Endothelial cell of umbilical vein (primary cell): ENCODE measurements at regions not wholly inside any gene's neighbourhood (a gene's known extent, or its start where the extent isn't known, plus 50 kb on each side); places are given as distances from the start of the nearest gene placed in this dataset.

Experiments used
- CTCF ChIP-seq, 2 donors: IDR thresholded peaks; 1 replicate in 1 of 2; 2 replicates in 1 of 2; pipeline ENCODE4 v1.5.1; 2011; ENCODE audit warnings: low read length in 2 of 2, mild to moderate bottlenecking in 2 of 2, moderate library complexity in 2 of 2, control low read depth in 1 of 2, inconsistent platforms in 1 of 2, low read depth in 1 of 2; ENCODE audit not compliant: insufficient read depth in 1 of 2; ENCODE audit errors: extremely low read depth in 1 of 2
- EZH2 ChIP-seq: IDR thresholded peaks from 2 replicates; pipeline ENCODE4 v1.6.1; 2012; ENCODE audit warnings: borderline replicate concordance, low read depth, mild to moderate bottlenecking, moderate library complexity, low read length, inconsistent platforms; ENCODE audit not compliant: severe bottlenecking
- MAX ChIP-seq: IDR thresholded peaks from 2 replicates; pipeline ENCODE4 v1.6.1; 2011; ENCODE audit not compliant: insufficient read depth, insufficient read length
- POLR2AphosphoS5 ChIP-seq: IDR thresholded peaks from 2 replicates; pipeline ENCODE4 v1.6.1; 2012; ENCODE audit warnings: low read depth, mild to moderate bottlenecking, control low read depth, low read length, moderate library complexity; ENCODE audit not compliant: insufficient read depth

- TF ChIP-seq MAX (no peak), CTCF (IDR thresholded peaks at IDR 0.05; ENCODE audit: extremely low read depth in 1 of 2, insufficient read depth in 1 of 2, low read depth in 1 of 2, low read length in 2 of 2) (no peak), EZH2 (no peak), POLR2AphosphoS5 (no peak)
Measured at GRCh38 chr7:149370790-149371189, 90.1 kb downstream of the ZNF777 start.
